ENCODE measurements at regions not wholly inside any gene's neighbourhood (a gene's known extent, or its start where the extent isn't known, plus 50 kb on each side); places are given as distances from the start of the nearest gene placed in this dataset.

- H3K4me1 Mint-ChIP-seq (ENCODE audit: low read depth, unreplicated experiment): peaks cover 9% of the 10 kb centered on the region
- no peaks in the 10 kb centered on the region for H3K36me3 Mint-ChIP-seq (ENCODE audit: low read depth, unreplicated experiment)
- Histone ChIP-seq H3K9ac (ENCODE audit: low read length) (no peak overlapping the region), H3K9me3 (ENCODE audit: insufficient read depth, low read depth, low read length) (no peaks in the 10 kb centered on the region), H3K36me3 (ENCODE audit: insufficient read depth, low read length) (no peaks in the 10 kb centered on the region), H3K27me3 (ENCODE audit: insufficient read depth, low read length) (no peaks in the 10 kb centered on the region), H4K20me1 (ENCODE audit: insufficient read depth, low read length) (no peaks in the 10 kb centered on the region), H2AFZ (ENCODE audit: low read depth, low read length) (no peak overlapping the region), H3K4me3 (ENCODE audit: insufficient read depth, low read depth, low read length) (no peak overlapping the region), H3K27ac (ENCODE audit: low read depth, low read length) (no peak overlapping the region), H3K4me2 (ENCODE audit: low read length) (no peak overlapping the region), H3K4me1 (ENCODE audit: insufficient read depth, low read length) (peaks cover 5% of the 10 kb centered on the region), H3K79me2 (ENCODE audit: insufficient read depth, low read length) (no peaks in the 10 kb centered on the region)
- H3K9me3 Mint-ChIP-seq (ENCODE audit: unreplicated experiment): no peaks in the 10 kb centered on the region
- DNase-seq (ENCODE audit: low read depth) (no peak), FAIRE-seq (no peak)
- H3K4me3 Mint-ChIP-seq (ENCODE audit: unreplicated experiment): no peak overlapping the region
- no peaks in the 10 kb centered on the region for H3K27me3 Mint-ChIP-seq (ENCODE audit: low read depth, unreplicated experiment)
- TF ChIP-seq, protein P1, sequence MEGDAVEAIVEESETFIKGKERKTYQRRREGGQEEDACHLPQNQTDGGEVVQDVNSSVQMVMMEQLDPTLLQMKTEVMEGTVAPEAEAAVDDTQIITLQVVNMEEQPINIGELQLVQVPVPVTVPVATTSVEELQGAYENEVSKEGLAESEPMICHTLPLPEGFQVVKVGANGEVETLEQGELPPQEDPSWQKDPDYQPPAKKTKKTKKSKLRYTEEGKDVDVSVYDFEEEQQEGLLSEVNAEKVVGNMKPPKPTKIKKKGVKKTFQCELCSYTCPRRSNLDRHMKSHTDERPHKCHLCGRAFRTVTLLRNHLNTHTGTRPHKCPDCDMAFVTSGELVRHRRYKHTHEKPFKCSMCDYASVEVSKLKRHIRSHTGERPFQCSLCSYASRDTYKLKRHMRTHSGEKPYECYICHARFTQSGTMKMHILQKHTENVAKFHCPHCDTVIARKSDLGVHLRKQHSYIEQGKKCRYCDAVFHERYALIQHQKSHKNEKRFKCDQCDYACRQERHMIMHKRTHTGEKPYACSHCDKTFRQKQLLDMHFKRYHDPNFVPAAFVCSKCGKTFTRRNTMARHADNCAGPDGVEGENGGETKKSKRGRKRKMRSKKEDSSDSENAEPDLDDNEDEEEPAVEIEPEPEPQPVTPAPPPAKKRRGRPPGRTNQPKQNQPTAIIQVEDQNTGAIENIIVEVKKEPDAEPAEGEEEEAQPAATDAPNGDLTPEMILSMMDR (IDR thresholded peaks at IDR 0.05; ENCODE audit: insufficient read depth, low read depth, low read length): no peak
- no peak for TF ChIP-seq EZH2 (IDR thresholded peaks at IDR 0.05; ENCODE audit: insufficient read depth, low read length)
- H3K27ac Mint-ChIP-seq (ENCODE audit: unreplicated experiment): no peak overlapping the region
Measured at GRCh38 chr17:70017941-70018340, 57.1 kb upstream of the KCNJ16 start.

DNA sequence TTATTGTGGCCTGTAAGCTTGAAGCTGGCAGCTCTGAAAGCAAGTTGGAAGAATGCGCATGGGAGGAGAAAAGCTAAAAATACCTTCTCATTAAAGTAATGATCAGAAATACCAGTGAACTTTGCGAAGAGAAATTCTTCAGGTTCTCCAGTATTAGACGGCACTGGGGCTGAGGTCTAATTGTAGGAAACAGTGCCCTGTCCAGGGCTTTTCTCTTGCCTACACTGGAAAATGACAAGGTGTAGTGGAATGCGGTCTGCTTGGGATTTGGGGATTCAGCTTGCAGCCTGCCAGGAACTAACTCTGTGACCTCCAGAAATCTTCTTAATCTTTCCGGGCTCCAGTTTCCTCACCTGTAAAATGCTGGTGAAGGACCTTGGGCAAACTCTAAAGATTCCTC lies 53.3 kb upstream of the KCNJ16 start:
- no peak for FAIRE-seq
- H3K4me3 ChIP-seq (ENCODE audit: insufficient read depth, low read depth, low read length): no peak overlapping the region
- TF ChIP-seq, protein P1 (IDR thresholded peaks at IDR 0.05; ENCODE audit: insufficient read depth, low read depth, low read length): no peak
- TF ChIP-seq EZH2 (IDR thresholded peaks at IDR 0.05; ENCODE audit: insufficient read depth, low read length): no peak
- H3K79me2 ChIP-seq (ENCODE audit: insufficient read depth, low read length): no peaks in the 10 kb centered on the region
- H3K36me3 Mint-ChIP-seq (ENCODE audit: low read depth, unreplicated experiment): no peaks in the 10 kb centered on the region
- H3K9me3 ChIP-seq (ENCODE audit: insufficient read depth, low read depth, low read length): no peaks in the 10 kb centered on the region
- H3K27me3 Mint-ChIP-seq (ENCODE audit: low read depth, unreplicated experiment): no peaks in the 10 kb centered on the region
- H3K4me1 ChIP-seq (ENCODE audit: insufficient read depth, low read length): peaks cover 5% of the 10 kb centered on the region
- H3K27ac ChIP-seq (ENCODE audit: low read depth, low read length): no peak overlapping the region
- peak overlapping the region; percentile 57 for H3K4me2 ChIP-seq (ENCODE audit: low read length)
- peak; percentile 36 for DNase-seq (ENCODE audit: low read depth)
- H3K4me3 Mint-ChIP-seq (ENCODE audit: unreplicated experiment): no peak overlapping the region
- no peak overlapping the region for H3K27ac Mint-ChIP-seq (ENCODE audit: unreplicated experiment)
- H3K9me3 Mint-ChIP-seq (ENCODE audit: unreplicated experiment): no peaks in the 10 kb centered on the region
- H3K27me3 ChIP-seq (ENCODE audit: insufficient read depth, low read length): no peaks in the 10 kb centered on the region
- H3K36me3 ChIP-seq (ENCODE audit: insufficient read depth, low read length): no peaks in the 10 kb centered on the region
- H3K4me1 Mint-ChIP-seq (ENCODE audit: low read depth, unreplicated experiment): peaks cover 9% of the 10 kb centered on the region
- H4K20me1 ChIP-seq (ENCODE audit: insufficient read depth, low read length): no peaks in the 10 kb centered on the region
- no peak overlapping the region for H3K9ac ChIP-seq (ENCODE audit: low read length)
- no peak overlapping the region for H2AFZ ChIP-seq (ENCODE audit: low read depth, low read length)

DNA sequence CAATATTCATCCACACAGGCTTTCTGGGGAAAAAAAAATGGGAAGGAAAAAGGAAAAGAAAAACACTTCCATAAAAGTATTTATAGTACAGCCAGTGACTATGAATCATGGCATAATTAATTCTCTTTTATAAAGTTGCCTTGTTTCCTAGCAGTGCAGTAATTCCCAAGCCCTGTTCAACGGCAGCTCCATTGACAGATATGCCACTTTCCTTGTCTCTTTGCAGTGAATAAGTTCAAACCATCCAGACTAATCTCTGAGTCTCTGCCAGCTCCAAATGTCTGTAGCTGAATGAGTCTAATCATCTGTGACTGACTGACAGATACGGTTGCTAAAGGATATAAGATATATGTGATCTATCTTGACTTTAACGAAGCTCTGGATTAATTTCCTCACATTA lies 52.9 kb upstream of the KCNJ16 start:
- Histone ChIP-seq H4K20me1 (ENCODE audit: insufficient read depth, low read length) (no peaks in the 10 kb centered on the region), H3K9ac (ENCODE audit: low read length) (no peak overlapping the region), H3K27me3 (ENCODE audit: insufficient read depth, low read length) (no peaks in the 10 kb centered on the region), H3K36me3 (ENCODE audit: insufficient read depth, low read length) (no peaks in the 10 kb centered on the region), H3K4me2 (ENCODE audit: low read length) (peak overlapping the region; percentile 57), H3K4me1 (ENCODE audit: insufficient read depth, low read length) (peaks cover 5% of the 10 kb centered on the region), H3K9me3 (ENCODE audit: insufficient read depth, low read depth, low read length) (no peaks in the 10 kb centered on the region), H2AFZ (ENCODE audit: low read depth, low read length) (no peak overlapping the region), H3K79me2 (ENCODE audit: insufficient read depth, low read length) (no peaks in the 10 kb centered on the region), H3K4me3 (ENCODE audit: insufficient read depth, low read depth, low read length) (no peak overlapping the region), H3K27ac (ENCODE audit: low read depth, low read length) (no peak overlapping the region)
- FAIRE-seq (no peak), DNase-seq (ENCODE audit: low read depth) (peak; percentile 34)
- TF ChIP-seq EZH2 (IDR thresholded peaks at IDR 0.05; ENCODE audit: insufficient read depth, low read length): no peak
- TF ChIP-seq, protein P1 (IDR thresholded peaks at IDR 0.05; ENCODE audit: insufficient read depth, low read depth, low read length): no peak
- Mint-ChIP-seq H3K4me3 (ENCODE audit: unreplicated experiment) (no peak overlapping the region), H3K9me3 (ENCODE audit: unreplicated experiment) (no peaks in the 10 kb centered on the region), H3K27me3 (ENCODE audit: low read depth, unreplicated experiment) (no peaks in the 10 kb centered on the region), H3K36me3 (ENCODE audit: low read depth, unreplicated experiment) (no peaks in the 10 kb centered on the region), H3K4me1 (ENCODE audit: low read depth, unreplicated experiment) (peaks cover 9% of the 10 kb centered on the region), H3K27ac (ENCODE audit: unreplicated experiment) (no peak overlapping the region)

Data from astrocyte (in vitro differentiated cells and primary cell).